ENCODE measurements at regions not wholly inside any gene's neighbourhood (a gene's known extent, or its start where the extent isn't known, plus 50 kb on each side); places are given as distances from the start of the nearest gene placed in this dataset.
"Not testable (repeated sequence)": the region's sequence is repeated elsewhere in the genome, so short reads cannot be mapped to it uniquely, and the experiment has no call there.

DNA sequence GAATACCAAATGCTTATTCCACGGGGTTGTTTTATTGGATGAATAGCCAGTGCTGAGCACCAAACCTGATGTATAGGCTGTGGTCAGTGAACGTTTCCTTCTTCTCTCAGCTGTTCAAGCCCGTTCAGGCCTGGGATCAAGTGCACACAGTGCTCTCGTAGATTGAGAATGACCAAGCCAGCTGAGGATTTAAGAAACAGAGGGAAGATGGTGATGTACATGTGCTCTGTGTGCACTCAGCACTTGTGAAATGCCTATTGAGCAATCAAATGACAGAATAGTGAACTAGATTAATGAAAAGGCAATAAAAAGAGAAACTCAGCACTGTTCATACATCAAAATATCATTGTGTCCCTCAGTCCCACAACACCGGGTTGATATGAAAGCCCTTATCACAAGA lies 302.5 kb downstream of the BMPER start:
- no peak for DNase-seq (ENCODE audit: low read depth in 2 of 2, low spot score in 1 of 2)

DNA sequence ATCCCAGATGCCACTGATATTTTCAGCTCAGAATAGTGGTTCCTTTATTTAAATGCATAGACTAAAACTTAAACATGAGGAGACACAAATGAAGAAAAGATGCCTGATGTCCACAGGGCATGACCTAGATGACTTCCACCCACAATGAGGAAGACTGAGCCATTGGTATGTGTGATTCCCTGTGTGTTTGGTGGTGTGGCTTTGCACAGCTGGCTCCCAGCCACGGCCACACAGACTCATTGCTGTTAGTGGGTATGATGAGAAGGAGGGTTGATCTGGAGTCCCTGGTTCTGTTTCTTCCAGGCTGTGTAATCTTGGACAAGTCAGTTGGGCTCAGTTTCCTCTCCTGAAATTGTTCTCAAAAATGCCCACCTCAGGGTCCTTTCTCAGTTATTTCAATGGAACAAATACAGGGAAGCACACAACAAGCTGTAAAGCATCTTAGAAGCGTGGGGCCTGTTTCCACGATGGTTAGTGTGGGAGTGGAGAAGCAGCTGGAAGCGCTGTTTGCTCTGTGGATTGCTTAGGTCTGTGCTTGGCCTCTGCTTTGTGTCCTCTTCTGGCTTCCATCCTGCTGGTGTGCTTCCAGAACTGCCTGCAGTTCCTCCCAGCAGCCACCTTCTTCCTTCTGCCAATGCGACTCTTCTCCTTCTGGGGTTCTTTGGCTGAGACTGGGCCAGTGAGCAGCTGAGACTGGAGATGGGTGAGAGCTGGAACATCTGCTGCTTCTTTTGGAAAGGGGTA lies 303.7 kb downstream of the BMPER start:
- DNase-seq (ENCODE audit: low read depth in 2 of 2, low spot score in 1 of 2), result no peak

DNA sequence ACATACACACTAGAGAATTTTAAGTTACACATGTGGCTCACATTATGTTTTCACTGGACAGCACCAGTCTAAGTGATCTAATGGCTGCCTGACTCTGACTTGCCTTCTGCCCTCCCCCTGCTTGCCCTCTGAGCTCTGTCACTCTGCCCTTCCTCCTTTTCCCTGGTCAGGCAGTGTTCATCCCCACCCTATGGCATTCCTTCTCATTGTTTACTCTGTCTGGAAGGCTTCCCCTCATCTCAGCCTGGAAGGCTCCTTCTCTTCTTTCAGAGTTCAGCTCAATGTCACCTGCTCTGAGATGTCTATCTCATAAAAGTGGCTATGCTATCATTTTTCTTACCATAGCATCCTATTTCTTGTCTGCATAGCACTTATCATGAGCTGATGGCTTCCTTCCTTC lies 305.7 kb downstream of the BMPER start:
- DNase-seq (ENCODE audit: low read depth in 2 of 2, low spot score in 1 of 2), result no peak

DNA sequence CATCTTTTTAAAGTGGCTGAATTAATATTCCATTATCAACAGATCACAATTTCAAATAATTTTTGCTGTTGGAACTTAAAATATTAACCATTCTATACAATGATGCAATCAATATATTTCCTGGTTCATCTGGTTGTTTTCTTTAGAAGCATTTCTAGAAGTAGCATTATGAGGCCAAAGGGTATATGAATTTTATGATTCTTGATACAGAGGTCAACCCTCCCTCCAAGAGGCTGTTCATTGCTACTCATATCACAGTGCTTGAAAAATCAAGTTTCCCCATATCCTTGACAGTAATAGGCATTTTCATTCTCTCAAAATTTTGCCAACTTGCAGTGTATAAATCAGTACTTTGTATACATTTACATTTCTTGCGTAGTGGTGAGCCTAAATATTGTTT lies 312.6 kb downstream of the BMPER start:
- DNase-seq (ENCODE audit: low read depth in 2 of 2, low spot score in 1 of 2), result no peak

DNA sequence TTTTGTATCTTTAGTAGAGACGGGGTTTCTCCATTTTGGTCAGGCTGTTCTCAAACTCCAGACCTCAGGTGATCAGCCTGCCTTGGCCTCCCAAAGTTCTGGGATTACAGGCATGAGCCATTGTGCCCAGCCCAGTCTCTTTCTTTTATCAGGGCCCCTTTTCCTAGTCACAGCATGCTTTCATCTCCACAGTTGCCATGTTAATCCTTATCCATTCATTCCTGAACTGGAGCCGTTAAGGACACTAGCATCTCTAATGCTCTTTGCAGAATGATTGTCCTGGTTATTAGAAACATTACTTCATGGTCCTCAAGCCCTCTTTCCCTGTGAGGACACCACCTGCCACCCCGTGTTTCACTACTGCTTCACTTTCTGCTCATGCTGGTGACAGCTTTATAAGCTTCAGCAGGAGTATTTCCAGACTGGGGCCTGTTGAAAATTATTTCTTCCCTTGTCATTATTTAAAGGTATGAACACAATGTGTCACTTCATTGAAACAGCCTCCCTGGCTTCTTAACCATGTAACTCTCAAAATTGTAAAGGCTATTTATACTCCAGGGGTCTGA lies 313.9 kb downstream of the BMPER start:
- DNase-seq (ENCODE audit: low read depth in 2 of 2, low spot score in 1 of 2), result no peak

DNA sequence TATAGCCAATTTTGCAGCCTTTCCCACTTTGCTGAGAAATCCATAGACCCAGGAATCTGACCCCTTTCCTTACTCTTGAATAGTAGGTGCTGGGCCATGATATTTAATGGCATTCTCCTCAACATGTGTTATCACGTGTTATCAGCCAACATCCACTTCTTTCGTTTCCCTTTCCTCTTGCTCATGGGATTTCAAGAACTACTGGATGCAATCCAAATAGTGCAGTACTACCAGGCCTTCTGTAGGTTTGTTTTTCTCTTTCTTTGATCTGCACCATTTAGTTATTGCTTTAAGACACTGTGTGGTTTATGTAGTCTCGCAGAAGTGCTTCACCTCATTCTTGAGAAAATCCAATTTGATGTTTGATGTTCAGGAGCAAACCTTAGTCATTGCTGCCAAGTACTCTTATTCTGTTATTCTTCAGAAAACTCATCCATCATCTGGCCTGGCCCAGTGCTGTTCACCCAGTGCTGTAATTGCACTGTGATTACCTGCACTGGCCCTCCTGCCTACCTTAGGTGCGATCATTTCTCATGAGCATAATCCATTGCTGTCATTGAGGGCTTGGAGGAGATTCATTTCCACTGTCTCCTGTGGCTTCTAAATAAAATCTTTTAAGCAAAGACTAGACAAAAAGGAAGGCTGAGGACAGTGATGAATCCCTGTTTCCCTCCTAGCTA lies 315.3 kb downstream of the BMPER start:
- no peak for DNase-seq (ENCODE audit: low read depth in 2 of 2, low spot score in 1 of 2)

DNA sequence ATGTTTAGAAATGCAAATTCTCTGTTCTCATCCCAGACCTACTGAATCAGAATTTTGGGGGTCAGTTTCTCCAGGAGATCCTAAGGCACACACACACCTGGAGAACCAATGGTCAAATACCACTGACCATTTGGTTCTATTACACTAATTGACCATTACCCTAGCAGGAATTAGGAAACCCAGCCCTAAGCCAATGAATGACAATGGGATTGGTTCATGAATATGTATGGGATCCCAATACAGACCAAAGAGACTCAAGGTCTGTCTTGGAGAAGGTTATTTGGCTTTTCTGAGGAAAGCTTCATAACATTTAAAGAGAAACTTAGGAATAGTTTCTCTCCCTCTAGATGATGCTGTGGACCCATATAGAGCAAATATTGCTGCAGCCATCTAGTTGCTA lies 317.0 kb downstream of the BMPER start:
- no peak for DNase-seq (ENCODE audit: low read depth in 2 of 2, low spot score in 1 of 2)

DNA sequence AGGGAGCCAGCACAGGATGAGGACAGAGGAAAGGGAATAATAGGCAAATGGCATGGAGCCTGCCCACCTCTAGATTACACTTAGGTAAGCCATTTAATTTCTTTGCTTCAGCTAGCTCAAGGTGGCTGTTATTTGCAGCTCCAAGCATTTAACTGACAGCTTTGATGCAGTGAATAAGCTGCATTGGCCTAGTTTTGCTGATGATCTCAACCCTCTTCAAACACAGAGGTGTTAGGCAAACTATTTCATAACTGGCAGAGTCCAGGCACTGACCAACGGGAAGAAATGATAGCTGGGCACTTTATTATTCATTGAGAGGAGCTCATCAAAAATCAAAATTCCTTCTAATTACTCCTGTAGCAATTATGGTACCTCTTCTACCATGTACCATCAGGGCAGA lies 317.4 kb downstream of the BMPER start:
- DNase-seq (ENCODE audit: low read depth in 2 of 2, low spot score in 1 of 2), result no peak

DNA sequence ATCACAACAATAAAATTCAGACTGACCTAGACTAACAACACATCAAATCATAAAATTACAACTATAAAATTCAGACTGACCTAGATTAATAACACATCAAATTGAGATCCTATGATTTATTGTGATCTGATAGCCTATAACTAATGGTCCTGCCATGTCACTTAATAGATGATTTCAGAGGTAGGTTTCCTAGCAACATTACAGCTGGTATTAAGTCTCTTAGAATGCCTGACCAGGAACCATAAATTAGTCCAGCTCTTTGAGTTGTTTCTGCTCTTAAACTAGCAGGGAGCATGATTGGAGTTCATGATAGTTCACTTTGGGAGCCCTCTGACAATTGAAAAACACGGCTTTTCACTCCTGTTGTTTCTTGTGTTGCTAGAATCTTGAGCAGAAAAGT lies 318.9 kb downstream of the BMPER start:
- no peak for DNase-seq (ENCODE audit: low read depth in 2 of 2, low spot score in 1 of 2)

DNA sequence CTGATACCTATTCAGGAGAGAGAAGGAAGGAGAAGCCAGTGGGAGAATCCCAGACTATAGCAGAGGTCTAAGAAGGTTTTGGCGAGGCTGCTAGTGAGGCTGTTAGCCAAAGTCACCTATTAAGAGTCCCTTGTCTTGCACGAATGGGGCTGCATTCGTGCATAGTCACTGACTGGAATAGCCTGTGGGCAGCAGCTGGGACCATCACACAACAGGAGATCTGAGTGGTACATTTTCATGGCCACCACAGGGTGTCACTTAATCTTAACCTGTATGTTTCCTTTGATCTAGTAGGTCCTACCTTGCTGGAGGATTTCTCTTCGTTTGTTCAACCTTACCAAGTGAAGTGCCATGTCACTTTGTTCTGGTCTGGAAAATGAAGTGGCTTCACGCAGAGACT lies 319.9 kb downstream of the BMPER start:
- no peak for DNase-seq (ENCODE audit: low read depth in 2 of 2, low spot score in 1 of 2)

DNA sequence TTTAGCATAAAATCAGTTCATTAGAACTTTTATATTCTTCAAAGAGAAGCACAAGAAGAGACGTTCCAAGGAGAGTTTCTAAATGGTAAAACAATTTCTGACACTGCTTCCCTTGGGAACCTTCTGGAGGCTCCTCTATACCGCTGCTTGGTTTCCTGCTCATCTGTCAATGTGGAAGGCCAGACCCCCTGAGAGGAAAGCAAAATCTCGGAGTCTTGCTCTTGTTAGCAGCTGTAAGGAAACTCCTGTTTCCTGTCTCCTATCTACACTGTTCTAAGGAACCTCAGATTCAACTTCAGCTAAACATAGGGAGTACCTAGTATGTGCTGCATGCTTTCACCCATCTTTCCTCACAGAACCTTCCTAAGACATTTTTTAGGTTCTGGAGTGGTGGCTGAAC lies 322.2 kb downstream of the BMPER start:
- no peak for DNase-seq (ENCODE audit: low read depth in 2 of 2, low spot score in 1 of 2)

DNA sequence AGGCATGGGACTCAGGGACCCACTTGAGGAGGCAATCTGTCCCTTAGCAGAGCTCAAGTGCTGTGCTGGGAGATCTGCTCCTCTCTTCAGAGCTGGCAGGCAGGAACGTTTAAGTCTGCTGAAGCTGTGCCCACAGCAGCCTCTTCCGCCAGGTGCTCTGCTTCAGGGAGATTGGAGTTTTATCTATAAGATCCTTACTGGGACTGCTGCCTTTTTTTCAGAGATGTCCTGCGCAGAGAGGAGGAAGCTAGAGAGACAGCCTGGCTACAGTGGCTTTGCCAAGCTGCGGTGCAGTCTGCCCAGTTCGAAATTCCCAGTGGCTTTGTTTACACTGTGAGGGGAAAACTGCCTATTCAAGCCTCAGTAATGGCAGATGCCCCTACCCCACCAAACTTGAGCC lies 329.8 kb downstream of the BMPER start:
- not testable (repeated sequence) for DNase-seq (ENCODE audit: low read depth in 2 of 2, low spot score in 1 of 2)

DNA sequence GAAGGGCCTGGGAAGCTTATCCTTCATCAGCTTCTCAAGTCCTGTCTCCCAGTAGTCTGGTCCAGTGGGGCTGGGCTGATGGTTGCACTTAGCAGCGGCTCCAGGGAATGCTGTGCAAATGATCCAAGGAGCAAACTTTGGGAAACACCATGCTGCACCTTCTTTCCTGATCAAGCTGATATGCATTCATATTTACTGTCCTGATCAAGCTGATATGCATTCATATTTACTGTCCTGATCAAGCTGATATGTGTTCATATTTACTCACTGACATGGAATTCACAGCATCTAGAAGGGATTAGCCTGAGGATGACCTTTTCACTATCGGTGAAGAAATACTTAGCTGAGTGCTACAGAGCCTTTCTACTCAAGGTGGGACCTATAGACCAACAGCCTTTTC lies 330.7 kb downstream of the BMPER start:
- DNase-seq (ENCODE audit: low read depth in 2 of 2, low spot score in 1 of 2), result no peak

DNA sequence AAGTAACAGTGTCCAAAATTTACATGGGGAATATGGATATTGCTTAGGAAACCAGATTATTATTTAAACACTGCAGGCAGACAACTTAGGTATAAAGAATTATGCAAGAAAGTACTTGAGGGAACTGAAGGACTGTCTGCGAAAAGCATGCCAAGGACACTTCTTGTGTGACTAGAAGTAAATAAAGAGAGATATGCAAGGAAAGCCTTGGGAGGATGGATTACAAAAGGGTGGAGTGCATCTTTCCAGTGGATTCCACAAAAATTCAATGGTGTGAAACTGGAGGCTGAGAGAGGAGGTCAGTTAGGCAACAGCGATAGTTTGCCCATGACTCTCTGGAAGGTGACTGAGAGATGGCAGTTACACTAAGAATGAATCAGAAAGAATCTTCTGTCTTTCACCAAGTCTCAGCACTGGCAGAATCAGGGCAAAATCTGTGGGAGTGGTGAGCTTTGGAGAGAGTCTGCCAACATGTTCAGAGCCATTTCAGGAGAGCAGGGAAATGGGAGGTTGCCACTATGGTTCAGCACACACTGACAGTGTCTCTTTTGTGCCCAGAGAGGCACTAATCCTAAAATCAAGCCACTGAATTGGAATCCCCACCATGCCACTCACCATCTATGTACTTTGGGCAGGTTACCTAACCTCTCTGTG lies 331.6 kb downstream of the BMPER start:
- DNase-seq (ENCODE audit: low read depth in 2 of 2, low spot score in 1 of 2), result no peak

DNA sequence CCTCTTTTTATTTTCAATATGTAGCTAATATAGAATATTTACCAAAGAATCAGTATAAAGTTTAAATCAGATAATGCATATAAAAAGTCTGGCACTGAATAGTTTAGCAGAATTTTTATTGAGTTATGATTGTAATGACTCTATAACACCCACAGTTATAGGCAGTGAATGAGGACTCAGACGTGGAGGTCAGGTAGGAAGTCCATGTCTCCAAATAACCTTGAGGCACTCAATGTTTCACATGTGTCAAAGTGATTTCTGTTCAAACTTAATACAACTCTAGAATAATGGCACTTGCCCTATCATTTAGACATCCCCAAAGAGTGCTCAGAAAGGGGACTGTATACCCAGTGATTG lies 332.1 kb downstream of the BMPER start:
- DNase-seq (ENCODE audit: low read depth in 2 of 2, low spot score in 1 of 2), result no peak

DNA sequence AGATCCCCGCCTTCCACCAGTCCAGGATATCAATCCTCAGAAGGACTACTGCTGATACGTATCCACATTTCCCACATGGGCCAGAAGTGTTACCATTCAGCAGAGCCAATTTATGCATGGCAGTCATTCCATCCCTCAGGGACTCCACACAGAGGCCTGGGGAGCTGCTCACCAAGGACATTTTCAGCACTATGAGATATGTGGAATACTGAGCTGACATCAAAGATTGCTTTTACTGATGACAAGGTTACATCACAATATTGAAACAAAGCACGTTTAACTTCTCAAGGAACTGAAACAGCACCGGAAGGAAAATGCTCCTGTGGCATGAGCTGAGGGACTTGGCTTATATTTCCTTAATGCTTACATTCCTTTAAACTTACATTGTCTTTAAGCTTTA lies 335.1 kb downstream of the BMPER start:
- no peak for DNase-seq (ENCODE audit: low read depth in 2 of 2, low spot score in 1 of 2)

DNA sequence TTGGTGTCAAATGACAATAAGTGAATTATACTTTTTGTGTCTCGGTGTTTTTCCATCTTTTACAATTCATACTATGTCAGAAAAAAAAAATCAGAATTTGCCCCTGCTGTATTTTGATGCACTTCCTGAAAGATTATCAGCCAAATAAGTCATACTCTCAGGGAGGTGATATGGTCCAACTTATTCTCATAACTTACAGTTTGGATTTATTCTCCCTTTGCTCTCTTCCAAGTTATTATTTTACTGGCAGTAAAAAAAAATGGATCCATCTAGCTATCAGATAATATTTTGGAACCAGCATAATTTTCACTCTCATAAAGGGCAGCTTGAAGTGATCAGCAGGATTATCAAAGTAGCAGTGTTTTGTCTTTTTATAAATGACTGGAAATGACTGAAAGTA lies 337.1 kb downstream of the BMPER start:
- DNase-seq (ENCODE audit: low read depth in 2 of 2, low spot score in 1 of 2), result no peak

DNA sequence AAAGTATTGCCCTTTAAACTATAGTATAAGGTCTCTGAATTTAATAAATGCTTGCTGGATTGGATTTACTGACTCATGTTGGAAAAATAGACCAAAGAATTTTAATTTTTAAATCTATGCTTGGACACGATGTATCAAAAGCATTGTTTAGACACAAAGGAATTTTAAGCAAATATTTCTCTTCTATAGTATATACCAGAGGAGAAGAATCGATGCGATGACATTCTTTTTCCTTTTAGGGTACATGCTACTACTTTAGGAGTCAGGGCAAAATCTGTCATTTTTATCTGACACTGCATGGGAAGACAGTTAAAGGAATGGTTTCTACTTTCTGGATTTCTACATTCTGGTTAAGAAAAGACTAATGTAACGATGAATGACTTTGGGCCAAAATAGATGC lies 339.9 kb downstream of the BMPER start:
- no peak for DNase-seq (ENCODE audit: low read depth in 2 of 2, low spot score in 1 of 2)

DNA sequence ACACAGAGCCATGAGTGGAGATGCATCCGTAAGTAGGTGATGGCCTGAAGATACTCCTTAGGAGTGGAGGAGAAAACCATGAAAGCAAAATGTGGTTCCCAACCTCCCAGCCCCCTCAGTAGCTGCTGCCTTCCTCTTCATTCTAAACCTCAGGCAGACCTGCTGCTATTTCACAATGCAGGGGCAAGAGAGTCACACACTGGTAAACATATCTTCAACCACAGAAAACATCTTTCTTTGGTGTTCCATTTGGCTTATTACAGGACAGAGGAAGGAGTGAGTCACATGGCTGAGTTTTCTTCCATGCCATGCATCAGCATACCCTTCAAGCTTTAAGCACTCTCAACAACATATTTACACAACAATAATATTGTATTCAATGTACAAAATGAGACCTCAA lies 342.1 kb downstream of the BMPER start:
- DNase-seq (ENCODE audit: low read depth in 2 of 2, low spot score in 1 of 2), result no peak

DNA sequence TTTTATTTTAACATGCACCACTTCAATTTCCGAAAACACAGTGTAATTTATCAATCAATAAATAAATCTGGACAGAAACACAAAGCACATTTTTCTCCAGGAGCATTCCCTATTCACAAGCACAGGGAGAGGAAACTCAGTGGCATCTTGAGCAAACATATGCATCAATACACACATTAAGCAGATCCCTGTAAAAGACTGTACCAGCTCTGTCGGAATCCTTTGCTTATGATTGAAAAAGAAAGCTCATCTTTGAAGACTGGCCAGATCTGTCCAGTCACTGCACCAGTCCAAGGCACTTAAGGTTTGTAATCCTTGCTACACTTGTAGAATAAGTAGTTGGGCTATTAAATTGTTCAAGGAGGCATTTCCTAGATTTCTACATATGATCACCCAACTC lies 343.9 kb downstream of the BMPER start:
- no peak for DNase-seq (ENCODE audit: low read depth in 2 of 2, low spot score in 1 of 2)

DNA sequence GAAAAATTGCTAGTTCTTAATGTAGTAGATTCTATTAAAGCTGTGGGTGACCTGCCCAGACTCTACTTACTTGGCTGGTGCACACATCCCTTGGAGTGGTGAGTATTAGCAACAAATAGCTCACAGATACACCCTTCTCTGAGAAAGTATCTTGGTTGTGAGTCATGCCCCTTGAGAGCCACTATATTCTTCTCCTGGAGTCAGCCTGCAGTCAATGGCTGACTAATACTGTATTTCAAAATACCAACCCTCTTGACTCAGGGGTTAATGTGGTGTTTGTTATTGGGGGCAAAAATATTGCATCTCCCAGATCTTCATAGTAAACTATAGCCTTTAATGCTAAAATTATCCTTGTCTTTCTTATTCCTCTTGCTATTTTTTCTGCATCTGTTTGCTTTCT lies 354.9 kb downstream of the BMPER start:
- DNase-seq (ENCODE audit: low read depth in 2 of 2, low spot score in 1 of 2), result no peak

DNA sequence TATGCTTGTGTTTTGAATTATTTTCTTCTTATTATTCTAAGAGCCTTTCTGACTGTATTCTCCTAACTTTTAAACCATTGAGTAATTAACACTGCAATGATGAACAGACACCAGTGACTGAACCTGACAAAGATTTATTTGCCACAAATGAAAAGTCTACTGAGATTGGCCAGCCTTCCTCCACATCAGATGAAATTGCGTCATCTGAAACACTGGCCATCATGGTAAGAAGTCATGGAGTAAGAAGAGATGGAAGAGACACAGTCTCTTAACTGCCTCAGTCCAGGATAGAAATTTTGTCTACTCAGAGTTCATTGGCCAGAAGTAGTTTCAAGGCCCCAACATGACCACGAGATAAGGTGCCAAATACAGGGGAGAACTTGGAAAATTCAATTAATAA lies 357.8 kb downstream of the BMPER start:
- DNase-seq (ENCODE audit: low read depth in 2 of 2, low spot score in 1 of 2), result no peak

All from stimulated activated CD8-positive, alpha-beta memory T cell treated with anti-CD3 and anti-CD28 coated beads, Interleukin-4, amount 100 ng/mL, for 1 hour (primary cell).